DMS53 treated with DMSO at 0.1 percent for 48 hours (cell line): ENCODE measurements at regions not wholly inside any gene's neighbourhood (a gene's known extent, or its start where the extent isn't known, plus 50 kb on each side); places are given as distances from the start of the nearest gene placed in this dataset.

Experiments
- DNase-seq: peaks from one replicate; lab custom pipeline; 2025; ENCODE audit not compliant: unreplicated experiment; lab: John Stamatoyannopoulos, UW

- no peak for DNase-seq
Observed at GRCh38 chr3:181454451-181455027, 257.2 kb upstream of the SOX2 start.

- no peak for DNase-seq
Observed at GRCh38 chr3:181446741-181447140, 265.0 kb upstream of the SOX2 start.

- no peak for DNase-seq
Observed at GRCh38 chr3:181442066-181442465, 269.7 kb upstream of the SOX2 start.

GRCh38 chr3:181432992-181433391 is 278.7 kb upstream of the SOX2 start:
- DNase-seq = no peak

GRCh38 chr3:181431748-181432147 is 280.0 kb upstream of the SOX2 start:
- no peak for DNase-seq

DNA sequence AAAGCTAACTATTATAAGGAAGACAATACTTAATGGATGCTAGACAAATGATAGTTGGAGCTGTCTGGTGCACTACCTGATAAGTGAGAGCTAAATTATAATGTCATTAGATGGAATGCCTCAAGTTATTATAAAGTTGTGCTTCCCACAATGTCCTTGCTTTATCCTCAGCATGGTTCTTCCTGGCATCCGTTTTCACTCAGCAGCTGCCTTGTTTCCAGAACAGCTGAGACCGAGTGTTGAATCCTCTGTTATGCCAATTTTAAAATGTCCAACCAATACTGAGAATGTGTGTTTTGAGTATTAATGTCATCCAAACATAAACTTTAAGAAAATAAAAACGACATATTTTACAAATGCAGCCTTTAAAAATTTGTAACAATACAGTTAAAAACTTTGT is 286.7 kb upstream of the SOX2 start:
- no peak for DNase-seq

DNA sequence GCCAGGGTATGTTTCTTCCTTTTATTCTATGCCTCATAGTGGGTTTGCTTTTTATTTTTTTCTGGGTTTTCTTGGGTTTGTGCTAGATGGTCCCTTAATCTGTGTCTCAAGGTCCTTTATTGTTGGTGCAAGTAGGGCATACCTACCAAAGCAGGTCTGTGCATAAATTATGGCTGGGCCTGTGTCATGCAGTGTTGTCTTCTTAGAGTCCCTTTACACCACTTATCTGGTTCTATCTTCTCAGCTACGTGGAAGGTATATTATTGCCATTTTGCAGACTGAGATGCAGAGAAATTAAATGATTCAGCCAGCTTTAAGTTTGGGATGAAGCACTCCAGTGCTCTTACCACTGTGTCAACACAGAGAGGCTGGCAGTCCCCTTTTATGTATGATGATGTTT is 293.5 kb upstream of the SOX2 start:
- DNase-seq = no peak

GRCh38 chr3:181417748-181418147 is 294.0 kb upstream of the SOX2 start:
- DNase-seq = no peak

- no peak for DNase-seq
Observed at GRCh38 chr3:181410870-181411269, 300.9 kb upstream of the SOX2 start.

GRCh38 chr3:181403876-181404660 is 307.7 kb upstream of the SOX2 start:
- no peak for DNase-seq

- DNase-seq = no peak
Observed at GRCh38 chr3:181402347-181402746, 309.4 kb upstream of the SOX2 start.

- no peak for DNase-seq
Observed at GRCh38 chr3:181384970-181385369, 326.8 kb upstream of the SOX2 start.

- no peak for DNase-seq
Observed at GRCh38 chr3:181383760-181384159, 328.0 kb upstream of the SOX2 start.

DNA sequence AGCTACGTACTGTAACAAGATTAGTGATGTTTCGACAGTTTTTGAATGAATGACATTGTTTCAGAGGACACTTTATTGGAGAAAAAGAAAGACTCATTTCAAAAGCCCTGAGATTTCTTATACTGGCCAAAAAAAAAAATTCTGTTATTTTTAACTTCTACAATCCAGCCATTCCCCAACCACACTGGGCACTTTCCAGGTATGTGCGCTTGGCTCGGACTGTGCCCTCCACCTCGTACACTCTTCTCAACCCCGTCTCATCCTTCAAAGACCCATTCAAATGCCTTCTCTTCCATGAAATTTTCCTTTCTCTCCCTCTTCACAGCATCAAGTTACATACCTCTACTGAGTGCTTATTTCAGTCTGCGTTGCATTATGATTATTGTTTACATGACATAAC is 328.5 kb upstream of the SOX2 start:
- DNase-seq = no peak

DNA sequence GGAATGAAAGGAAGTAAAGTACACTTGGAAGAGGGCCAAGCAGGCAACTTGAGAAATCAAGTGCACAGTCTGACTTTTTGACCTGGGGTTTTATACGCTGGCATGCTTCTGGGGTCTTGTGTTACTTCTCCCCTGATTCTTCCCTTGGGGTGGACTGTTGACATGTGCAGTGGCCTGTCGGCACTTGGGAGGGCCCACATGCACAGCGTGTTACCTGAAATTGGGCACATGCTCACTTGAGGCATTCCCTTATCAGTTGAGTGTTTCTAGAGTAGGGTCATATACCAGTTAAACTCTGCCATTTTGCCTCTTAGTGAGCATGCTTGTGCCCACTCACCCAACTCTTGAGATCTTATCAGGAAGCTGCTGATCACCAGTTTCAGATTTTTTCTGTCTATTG is 329.1 kb upstream of the SOX2 start:
- no peak for DNase-seq

DNA sequence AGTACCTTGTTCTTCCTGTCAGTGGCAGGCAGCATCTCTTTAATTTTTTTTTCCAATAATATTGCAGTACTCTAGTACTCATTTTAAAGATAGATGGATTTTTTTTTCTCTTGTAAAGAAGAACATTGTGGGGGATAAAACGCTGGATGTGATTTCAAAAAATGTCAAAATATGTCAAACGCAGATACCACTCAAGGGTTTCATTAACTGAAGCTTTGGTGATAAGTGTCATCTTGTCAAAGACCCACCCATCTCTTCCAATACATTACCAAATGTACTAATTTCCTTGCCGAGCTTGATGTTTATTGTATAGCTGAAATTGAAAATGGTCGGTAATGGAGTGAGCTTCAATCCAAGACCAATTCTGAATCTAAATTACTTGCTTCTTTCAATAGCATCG is 332.4 kb upstream of the SOX2 start:
- no peak for DNase-seq

DNA sequence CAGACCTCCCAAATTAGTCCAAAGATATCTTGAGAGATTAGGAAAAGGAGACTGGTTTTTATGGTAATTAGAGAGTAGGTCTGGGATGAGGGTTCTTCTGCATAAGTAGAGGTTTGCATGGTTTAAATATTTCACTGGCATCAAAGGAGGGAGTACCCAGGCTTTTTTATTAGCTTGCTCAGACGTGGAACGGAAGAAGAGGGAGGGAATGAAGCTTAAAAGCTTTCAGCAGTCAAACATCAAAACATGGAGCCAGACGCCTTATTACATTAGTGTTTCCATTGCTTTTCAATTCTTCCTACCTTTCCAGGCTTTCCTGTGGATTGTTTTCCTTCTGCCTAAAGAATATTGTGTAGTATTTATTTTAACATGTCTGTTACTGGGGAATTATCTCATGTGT is 342.1 kb upstream of the SOX2 start:
- no peak for DNase-seq

- no peak for DNase-seq
Observed at GRCh38 chr3:181363231-181363630, 348.5 kb upstream of the SOX2 start.

GRCh38 chr3:181362378-181362777 is 349.3 kb upstream of the SOX2 start:
- DNase-seq = no peak

DNA sequence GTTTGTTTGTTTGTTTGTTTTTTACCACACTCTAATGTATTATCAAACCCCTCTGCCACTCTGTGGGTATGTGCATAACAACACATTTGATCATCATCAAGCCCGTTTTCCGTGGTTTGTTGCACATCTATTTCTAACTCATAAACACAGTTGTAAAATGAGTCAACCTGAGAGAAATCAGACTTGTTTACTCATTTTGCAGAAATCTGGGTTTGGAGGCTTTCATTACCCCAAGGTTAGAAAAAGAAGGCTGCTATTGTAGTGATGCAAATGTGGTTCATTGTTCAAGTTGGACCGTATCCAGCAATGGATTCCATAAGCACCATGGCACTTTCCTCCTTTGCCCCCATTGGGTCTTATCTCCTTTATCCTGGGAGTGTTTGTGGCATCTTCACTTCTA is 353.2 kb upstream of the SOX2 start:
- DNase-seq = no peak

DNA sequence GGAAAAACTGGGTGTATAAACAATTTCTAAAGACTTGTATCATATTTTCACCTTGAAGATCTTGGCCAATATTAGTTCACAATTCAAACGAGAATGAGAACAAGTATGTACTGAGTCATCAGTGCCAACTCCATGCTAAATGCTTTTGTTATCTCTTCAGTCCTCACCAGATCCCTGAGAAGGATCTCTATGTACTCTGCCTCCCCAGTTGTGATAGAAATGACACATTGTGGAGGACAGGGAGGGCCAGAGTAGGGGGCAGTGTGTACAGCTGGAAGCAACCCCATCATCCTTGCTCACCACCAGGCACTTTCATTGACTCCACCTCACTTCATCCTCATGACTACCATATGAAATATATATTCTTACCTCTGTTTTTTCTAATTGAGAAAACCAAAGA is 353.7 kb upstream of the SOX2 start:
- DNase-seq = no peak

DNA sequence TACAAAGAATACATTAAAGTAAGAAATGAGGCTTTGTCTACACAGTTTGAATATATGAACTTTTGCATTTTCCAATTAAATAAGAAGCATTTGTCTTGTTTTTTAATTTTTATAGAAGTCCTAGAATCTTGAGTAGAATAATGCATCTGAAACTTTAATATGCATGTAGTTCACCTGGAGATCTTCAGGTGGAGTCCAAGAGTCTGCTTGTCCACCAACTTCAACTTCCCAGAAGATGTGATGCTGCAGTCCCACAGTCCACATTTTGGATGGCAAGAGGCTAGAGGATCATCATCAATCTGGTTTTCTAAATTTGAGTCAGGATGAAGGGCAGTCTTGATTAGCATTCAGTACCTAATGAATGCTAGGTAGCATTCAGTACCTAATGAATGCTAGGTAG is 357.6 kb upstream of the SOX2 start:
- DNase-seq = no peak

- no peak for DNase-seq
Observed at GRCh38 chr3:181344331-181344730, 354.8 kb upstream of the DNAJC19 start.
